ENCODE measurements at regions not wholly inside any gene's neighbourhood (a gene's known extent, or its start where the extent isn't known, plus 50 kb on each side); places are given as distances from the start of the nearest gene placed in this dataset.

GRCh38 chr9:89254773-89255125, 56.2 kb upstream of the CKS2 start:
- DNase-seq, result no peak
- POLR2A ChIA-PET, result no interaction called here

More at GRCh38 chr9:89254773-89255125, 56.2 kb upstream of the CKS2 start:
- Histone ChIP-seq H4K20me1 (ENCODE audit: insufficient read depth) (no peaks in the 10 kb centered on the region), H3K79me2 (ENCODE audit: insufficient read depth) (no peaks in the 10 kb centered on the region), H3K4me1 (ENCODE audit: control insufficient read depth in 1 of 2, insufficient read depth in 2 of 2, low read depth in 1 of 2, low read length in 1 of 2) (no peaks in the 10 kb centered on the region), H3K9me2 (no peaks in the 10 kb centered on the region), H3K27me3 (ENCODE audit: insufficient read depth) (no peaks in the 10 kb centered on the region), H3K9ac (no peak overlapping the region), H3K4me3 (ENCODE audit: low read depth in 2 of 2, low read length in 1 of 2) (no peak overlapping the region), H2AFZ (ENCODE audit: low read depth) (no peak overlapping the region), H3K36me3 (replicated peaks in 1 of 2; ENCODE audit: control insufficient read depth in 1 of 2, insufficient read depth in 2 of 2, low read length in 1 of 2) (no peaks in the 10 kb centered on the region), H3K9me3 (no peaks in the 10 kb centered on the region), H3K27ac (ENCODE audit: low read depth in 2 of 2, low read length in 1 of 2) (no peak overlapping the region), H3F3A (replicated peaks; ENCODE audit: insufficient read depth) (no peaks in the 10 kb centered on the region), H3K4me2 (no peak overlapping the region)
- CTCF ChIA-PET, result no interaction called here
- 79% methylated on average over 8 of the region's 8 CpGs for WGBS (ENCODE audit: low lambda C conversion rate)
- TF ChIP-seq JUND (IDR thresholded peaks at IDR 0.05), result no peak
- TF ChIP-seq ELF1 (IDR thresholded peaks at IDR 0.05), result no peak
- TF ChIP-seq RCOR1 (IDR thresholded peaks at IDR 0.05; ENCODE audit: low read length), result no peak
- no peak for TF ChIP-seq EP300 (IDR thresholded peaks at IDR 0.05; ENCODE audit: borderline replicate concordance in 1 of 2, low read depth in 1 of 2, low read length in 1 of 2)
- TF ChIP-seq RAD21 (IDR thresholded peaks at IDR 0.05; ENCODE audit: low read length), result no peak
- TF ChIP-seq TAF1 (IDR thresholded peaks at IDR 0.05; ENCODE audit: borderline replicate concordance, low read depth, low read length), result no peak
- TF ChIP-seq TEAD4 (IDR thresholded peaks at IDR 0.05; ENCODE audit: borderline replicate concordance, insufficient read depth), result no peak
- no peak for TF ChIP-seq TCF12 (IDR thresholded peaks at IDR 0.05)
- no peak for TF ChIP-seq FOXJ3 (CRISPR knock-in tag; IDR thresholded peaks at IDR 0.05)
- no peak for TF ChIP-seq IRF3 (IDR thresholded peaks at IDR 0.05; ENCODE audit: low read depth, low read length)
- TF ChIP-seq REST (IDR thresholded peaks at IDR 0.05; ENCODE audit: low read depth, low read length), result no peak
- no peak for TF ChIP-seq SIN3A (IDR thresholded peaks at IDR 0.05; ENCODE audit: borderline replicate concordance, low read depth, low read length)
- TF ChIP-seq FOXM1 (IDR thresholded peaks at IDR 0.05; ENCODE audit: low read depth), result no peak
- TF ChIP-seq USF2 (IDR thresholded peaks at IDR 0.05; ENCODE audit: borderline replicate concordance, low read depth, low read length), result no peak

Data from SK-N-SH (cell line).